ENCODE measurements at regions not wholly inside any gene's neighbourhood (a gene's known extent, or its start where the extent isn't known, plus 50 kb on each side); places are given as distances from the start of the nearest gene placed in this dataset.

GRCh38 chr14:83300476-83301064, 1766.9 kb upstream of the SEL1L start:
- DNase-seq = peak; percentile 46

- no peak for DNase-seq
Measured at GRCh38 chr14:83301791-83302190, 1768.1 kb upstream of the SEL1L start.

- no peak for DNase-seq
Measured at GRCh38 chr14:83309211-83309610, 1775.6 kb upstream of the SEL1L start.

GRCh38 chr14:83309833-83310232, 1776.2 kb upstream of the SEL1L start:
- no peak for DNase-seq

GRCh38 chr14:83312511-83312910, 1778.9 kb upstream of the SEL1L start:
- DNase-seq = no peak

- DNase-seq = no peak
Measured at GRCh38 chr14:83314764-83315163, 1781.1 kb upstream of the SEL1L start.

GRCh38 chr14:83316356-83316755, 1782.7 kb upstream of the SEL1L start:
- DNase-seq = no peak

GRCh38 chr14:83320837-83321236, 1787.2 kb upstream of the SEL1L start:
- no peak for DNase-seq

- no peak for DNase-seq
Measured at GRCh38 chr14:83331513-83331912, 1797.9 kb upstream of the SEL1L start.

GRCh38 chr14:83342590-83342989, 1808.9 kb upstream of the SEL1L start:
- DNase-seq = no peak

GRCh38 chr14:83347874-83348273, 1814.2 kb upstream of the SEL1L start:
- no peak for DNase-seq

GRCh38 chr14:83355609-83356008, 1822.0 kb upstream of the SEL1L start:
- no peak for DNase-seq

- DNase-seq = no peak
Measured at GRCh38 chr14:83356080-83356479, 1822.4 kb upstream of the SEL1L start.

- DNase-seq = no peak
Measured at GRCh38 chr14:83372271-83372670, 1838.6 kb upstream of the SEL1L start.

- no peak for DNase-seq
Measured at GRCh38 chr14:83379436-83379835, 1845.8 kb upstream of the SEL1L start.

GRCh38 chr14:83384253-83384652, 1850.6 kb upstream of the SEL1L start:
- DNase-seq = no peak

GRCh38 chr14:83395321-83395720, 1861.7 kb upstream of the SEL1L start:
- no peak for DNase-seq

GRCh38 chr14:83416476-83416875, 1882.8 kb upstream of the SEL1L start:
- DNase-seq = no peak

- no peak for DNase-seq
Measured at GRCh38 chr14:83419420-83419819, 1885.8 kb upstream of the SEL1L start.

GRCh38 chr14:83421711-83422110, 1888.1 kb upstream of the SEL1L start:
- DNase-seq = no peak

GRCh38 chr14:83425138-83425537, 1891.5 kb upstream of the SEL1L start:
- DNase-seq = no peak

GRCh38 chr14:83425706-83426105, 1892.1 kb upstream of the SEL1L start:
- DNase-seq = no peak

GRCh38 chr14:83433618-83434017, 1900.0 kb upstream of the SEL1L start:
- no peak for DNase-seq

GRCh38 chr14:83441801-83442200, 1908.1 kb upstream of the SEL1L start:
- DNase-seq = no peak

GRCh38 chr14:83455561-83455960, 1921.9 kb upstream of the SEL1L start:
- DNase-seq = no peak

Measured in left kidney (tissue), 1 donor.